NCI-H460 (cell line): ENCODE measurements at regions not wholly inside any gene's neighbourhood (a gene's known extent, or its start where the extent isn't known, plus 50 kb on each side); places are given as distances from the start of the nearest gene placed in this dataset.

Source experiments
- DNase-seq: peaks from one replicate; pipeline ENCODE4 v3.0.0-alpha.2; 2016; ENCODE audit warnings: low read depth; ENCODE audit errors: extremely low read depth

GRCh38 chr2:136482966-136483365 lies 282.4 kb upstream of the THSD7B start:
- no peak for DNase-seq

GRCh38 chr2:136482006-136482405 lies 283.3 kb upstream of the THSD7B start:
- no peak for DNase-seq

GRCh38 chr2:136479696-136480095 lies 285.6 kb upstream of the THSD7B start:
- no peak for DNase-seq

GRCh38 chr2:136468799-136469369 lies 296.5 kb upstream of the THSD7B start:
- no peak for DNase-seq

- DNase-seq = no peak
Measured at GRCh38 chr2:136452528-136452927, 312.8 kb upstream of the THSD7B start.

GRCh38 chr2:136448986-136449780 lies 316.2 kb upstream of the THSD7B start:
- no peak for DNase-seq

GRCh38 chr2:136448432-136448831 lies 316.9 kb upstream of the THSD7B start:
- no peak for DNase-seq

- no peak for DNase-seq
Measured at GRCh38 chr2:136444323-136444722, 321.0 kb upstream of the THSD7B start.

- no peak for DNase-seq
Measured at GRCh38 chr2:136443661-136444060, 321.7 kb upstream of the THSD7B start.

- DNase-seq = no peak
Measured at GRCh38 chr2:136441979-136442714, 323.2 kb upstream of the THSD7B start.

GRCh38 chr2:136439064-136439676 lies 321.2 kb upstream of the CXCR4 start:
- DNase-seq = no peak

GRCh38 chr2:136437461-136437860 lies 319.5 kb upstream of the CXCR4 start:
- no peak for DNase-seq

- DNase-seq = no peak
Measured at GRCh38 chr2:136436936-136437335, 319.0 kb upstream of the CXCR4 start.

- DNase-seq = no peak
Measured at GRCh38 chr2:136434251-136434715, 316.3 kb upstream of the CXCR4 start.

GRCh38 chr2:136433261-136433660 lies 315.3 kb upstream of the CXCR4 start:
- no peak for DNase-seq

- no peak for DNase-seq
Measured at GRCh38 chr2:136424112-136424511, 306.2 kb upstream of the CXCR4 start.

GRCh38 chr2:136423516-136423996 lies 305.6 kb upstream of the CXCR4 start:
- DNase-seq = peak; percentile 52

GRCh38 chr2:136422512-136422911 lies 304.6 kb upstream of the CXCR4 start:
- DNase-seq = no peak

- DNase-seq = no peak
Measured at GRCh38 chr2:136420346-136420745, 302.4 kb upstream of the CXCR4 start.

- no peak for DNase-seq
Measured at GRCh38 chr2:136411946-136412345, 294.0 kb upstream of the CXCR4 start.

GRCh38 chr2:136410673-136411072 lies 292.7 kb upstream of the CXCR4 start:
- DNase-seq = no peak
